Panc1 (cell line): ENCODE measurements at regions not wholly inside any gene's neighbourhood (a gene's known extent, or its start where the extent isn't known, plus 50 kb on each side); places are given as distances from the start of the nearest gene placed in this dataset.

Experiments
- POLR2AphosphoS5 ChIP-seq: IDR thresholded peaks from 2 replicates; pipeline ENCODE4 v1.6.1; 2012; ENCODE audit warnings: mild to moderate bottlenecking, low read depth, low read length, moderate library complexity
- SIN3A ChIP-seq: IDR thresholded peaks from 2 replicates; pipeline ENCODE4 v1.6.1; 2012; ENCODE audit warnings: low read depth, mild to moderate bottlenecking, low read length, moderate library complexity, borderline replicate concordance; ENCODE audit not compliant: insufficient read depth
- TCF7L2 ChIP-seq: IDR thresholded peaks from 2 replicates; pipeline ENCODE4 v1.6.1; 2011; ENCODE audit warnings: mild to moderate bottlenecking, low read depth, low read length, inconsistent platforms
- TF ChIP-seq, protein P1 (sequence below): fragments of 450-650 bp; IDR thresholded peaks from 2 replicates; pipeline ENCODE4 v1.5.1; 2017; ENCODE audit warnings: mild to moderate bottlenecking
- TF ChIP-seq, protein P2 (sequence below), 2 experiments: IDR thresholded peaks; 2 replicates each; pipeline ENCODE4 v1.6.1; 2011 to 2012; ENCODE audit warnings: low read depth in 2 of 2, control low read depth in 1 of 2, low read length in 1 of 2, mild to moderate bottlenecking in 1 of 2, moderate library complexity in 1 of 2; ENCODE audit not compliant: insufficient read depth in 1 of 2

DNA sequence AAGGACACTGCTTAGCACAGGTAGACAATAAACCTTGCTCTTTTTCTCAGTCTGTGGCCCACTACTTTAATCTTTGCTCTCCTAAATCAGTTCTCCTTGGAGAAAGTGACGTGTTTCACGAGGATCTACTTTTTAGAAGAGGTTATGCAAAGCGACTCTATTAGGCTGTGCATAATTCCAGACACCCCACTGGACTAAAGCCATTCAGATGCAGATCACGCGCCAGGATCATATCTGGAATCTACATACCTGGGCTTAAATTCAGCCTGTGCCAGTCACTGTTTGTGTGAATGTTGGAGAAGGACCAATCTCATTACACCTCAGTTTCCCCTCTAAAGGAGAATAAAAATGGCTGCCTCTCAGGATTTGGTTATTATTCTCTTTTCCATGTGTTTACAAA, 413.0 kb upstream of the MYT1L start:
- TF ChIP-seq, protein P1, sequence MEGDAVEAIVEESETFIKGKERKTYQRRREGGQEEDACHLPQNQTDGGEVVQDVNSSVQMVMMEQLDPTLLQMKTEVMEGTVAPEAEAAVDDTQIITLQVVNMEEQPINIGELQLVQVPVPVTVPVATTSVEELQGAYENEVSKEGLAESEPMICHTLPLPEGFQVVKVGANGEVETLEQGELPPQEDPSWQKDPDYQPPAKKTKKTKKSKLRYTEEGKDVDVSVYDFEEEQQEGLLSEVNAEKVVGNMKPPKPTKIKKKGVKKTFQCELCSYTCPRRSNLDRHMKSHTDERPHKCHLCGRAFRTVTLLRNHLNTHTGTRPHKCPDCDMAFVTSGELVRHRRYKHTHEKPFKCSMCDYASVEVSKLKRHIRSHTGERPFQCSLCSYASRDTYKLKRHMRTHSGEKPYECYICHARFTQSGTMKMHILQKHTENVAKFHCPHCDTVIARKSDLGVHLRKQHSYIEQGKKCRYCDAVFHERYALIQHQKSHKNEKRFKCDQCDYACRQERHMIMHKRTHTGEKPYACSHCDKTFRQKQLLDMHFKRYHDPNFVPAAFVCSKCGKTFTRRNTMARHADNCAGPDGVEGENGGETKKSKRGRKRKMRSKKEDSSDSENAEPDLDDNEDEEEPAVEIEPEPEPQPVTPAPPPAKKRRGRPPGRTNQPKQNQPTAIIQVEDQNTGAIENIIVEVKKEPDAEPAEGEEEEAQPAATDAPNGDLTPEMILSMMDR = no peak
- TF ChIP-seq POLR2AphosphoS5 (no peak), SIN3A (no peak), TCF7L2 (no peak)
- TF ChIP-seq, protein P2, sequence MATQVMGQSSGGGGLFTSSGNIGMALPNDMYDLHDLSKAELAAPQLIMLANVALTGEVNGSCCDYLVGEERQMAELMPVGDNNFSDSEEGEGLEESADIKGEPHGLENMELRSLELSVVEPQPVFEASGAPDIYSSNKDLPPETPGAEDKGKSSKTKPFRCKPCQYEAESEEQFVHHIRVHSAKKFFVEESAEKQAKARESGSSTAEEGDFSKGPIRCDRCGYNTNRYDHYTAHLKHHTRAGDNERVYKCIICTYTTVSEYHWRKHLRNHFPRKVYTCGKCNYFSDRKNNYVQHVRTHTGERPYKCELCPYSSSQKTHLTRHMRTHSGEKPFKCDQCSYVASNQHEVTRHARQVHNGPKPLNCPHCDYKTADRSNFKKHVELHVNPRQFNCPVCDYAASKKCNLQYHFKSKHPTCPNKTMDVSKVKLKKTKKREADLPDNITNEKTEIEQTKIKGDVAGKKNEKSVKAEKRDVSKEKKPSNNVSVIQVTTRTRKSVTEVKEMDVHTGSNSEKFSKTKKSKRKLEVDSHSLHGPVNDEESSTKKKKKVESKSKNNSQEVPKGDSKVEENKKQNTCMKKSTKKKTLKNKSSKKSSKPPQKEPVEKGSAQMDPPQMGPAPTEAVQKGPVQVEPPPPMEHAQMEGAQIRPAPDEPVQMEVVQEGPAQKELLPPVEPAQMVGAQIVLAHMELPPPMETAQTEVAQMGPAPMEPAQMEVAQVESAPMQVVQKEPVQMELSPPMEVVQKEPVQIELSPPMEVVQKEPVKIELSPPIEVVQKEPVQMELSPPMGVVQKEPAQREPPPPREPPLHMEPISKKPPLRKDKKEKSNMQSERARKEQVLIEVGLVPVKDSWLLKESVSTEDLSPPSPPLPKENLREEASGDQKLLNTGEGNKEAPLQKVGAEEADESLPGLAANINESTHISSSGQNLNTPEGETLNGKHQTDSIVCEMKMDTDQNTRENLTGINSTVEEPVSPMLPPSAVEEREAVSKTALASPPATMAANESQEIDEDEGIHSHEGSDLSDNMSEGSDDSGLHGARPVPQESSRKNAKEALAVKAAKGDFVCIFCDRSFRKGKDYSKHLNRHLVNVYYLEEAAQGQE (IDR thresholded peaks at IDR 0.05; ENCODE audit: insufficient read depth in 1 of 2, low read depth in 2 of 2, low read length in 1 of 2) = no peak
